ENCODE measurements at regions not wholly inside any gene's neighbourhood (a gene's known extent, or its start where the extent isn't known, plus 50 kb on each side); places are given as distances from the start of the nearest gene placed in this dataset.

DNA sequence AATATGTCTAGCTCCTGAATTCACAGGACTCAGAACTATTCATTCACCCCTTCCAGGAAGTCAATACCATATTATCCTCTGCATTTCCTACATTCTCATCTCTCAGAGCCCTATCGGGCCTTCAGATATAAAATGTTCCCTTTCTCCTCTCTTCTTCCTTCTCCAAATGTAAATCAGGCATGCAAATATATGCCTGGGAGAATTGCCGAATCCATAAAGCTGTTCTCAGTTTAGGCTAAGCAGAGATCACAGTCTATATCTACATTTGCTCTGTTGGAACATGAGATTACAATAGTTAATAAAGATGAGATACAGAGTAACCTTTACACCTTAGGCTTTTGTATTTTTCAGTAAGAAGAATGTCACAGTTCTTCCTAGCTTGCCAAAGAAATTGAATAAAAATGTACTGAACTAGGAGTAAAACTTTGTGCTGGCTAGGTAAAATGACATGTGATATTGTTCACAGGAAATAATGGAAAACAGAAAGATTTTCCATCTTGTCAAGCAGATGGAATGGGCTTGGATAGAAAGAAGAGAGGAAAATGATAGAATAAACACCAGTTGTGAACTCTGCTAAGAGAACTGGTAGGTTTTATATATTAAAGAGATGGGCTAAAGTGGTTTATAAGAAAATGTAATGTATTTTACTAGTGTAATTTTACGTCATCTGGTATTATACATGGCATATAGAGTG is 161.5 kb downstream of the NRIP1 start:
- intact Hi-C loops (cut with micrococcal nuclease), result no loop called here
- 99% methylated on average over 3 of the region's 3 CpGs for WGBS (ENCODE audit: insufficient coverage)
- DNase-seq (no peak), ATAC-seq (no peak)
- Histone ChIP-seq H3K27me3 (ENCODE audit: control insufficient read depth, insufficient read depth, low read length) (no peaks in the 10 kb centered on the region), H3K36me3 (ENCODE audit: control insufficient read depth, insufficient read depth, low read length) (no peaks in the 10 kb centered on the region), H3K9me3 (ENCODE audit: control insufficient read depth, insufficient read depth, low read length) (no peaks in the 10 kb centered on the region), H3K4me3 (ENCODE audit: low read length) (no peak overlapping the region), H3K4me1 (ENCODE audit: control insufficient read depth, insufficient read depth, low read length) (no peaks in the 10 kb centered on the region), H3K27ac (ENCODE audit: low read length) (no peak overlapping the region)
- Mint-ChIP-seq H3K9me3 (no peaks in the 10 kb centered on the region), H3K4me3 (no peak overlapping the region), H3K27ac (no peak overlapping the region), H3K27me3 (ENCODE audit: low read depth in 2 of 2) (no peaks in the 10 kb centered on the region), H3K4me1 (peaks cover 0 to 4% of the 10 kb centered on the region in 2 donors), H3K36me3 (no peaks in the 10 kb centered on the region)
- TF ChIP-seq, protein P1, sequence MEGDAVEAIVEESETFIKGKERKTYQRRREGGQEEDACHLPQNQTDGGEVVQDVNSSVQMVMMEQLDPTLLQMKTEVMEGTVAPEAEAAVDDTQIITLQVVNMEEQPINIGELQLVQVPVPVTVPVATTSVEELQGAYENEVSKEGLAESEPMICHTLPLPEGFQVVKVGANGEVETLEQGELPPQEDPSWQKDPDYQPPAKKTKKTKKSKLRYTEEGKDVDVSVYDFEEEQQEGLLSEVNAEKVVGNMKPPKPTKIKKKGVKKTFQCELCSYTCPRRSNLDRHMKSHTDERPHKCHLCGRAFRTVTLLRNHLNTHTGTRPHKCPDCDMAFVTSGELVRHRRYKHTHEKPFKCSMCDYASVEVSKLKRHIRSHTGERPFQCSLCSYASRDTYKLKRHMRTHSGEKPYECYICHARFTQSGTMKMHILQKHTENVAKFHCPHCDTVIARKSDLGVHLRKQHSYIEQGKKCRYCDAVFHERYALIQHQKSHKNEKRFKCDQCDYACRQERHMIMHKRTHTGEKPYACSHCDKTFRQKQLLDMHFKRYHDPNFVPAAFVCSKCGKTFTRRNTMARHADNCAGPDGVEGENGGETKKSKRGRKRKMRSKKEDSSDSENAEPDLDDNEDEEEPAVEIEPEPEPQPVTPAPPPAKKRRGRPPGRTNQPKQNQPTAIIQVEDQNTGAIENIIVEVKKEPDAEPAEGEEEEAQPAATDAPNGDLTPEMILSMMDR (IDR thresholded peaks at IDR 0.05), result no peak

DNA sequence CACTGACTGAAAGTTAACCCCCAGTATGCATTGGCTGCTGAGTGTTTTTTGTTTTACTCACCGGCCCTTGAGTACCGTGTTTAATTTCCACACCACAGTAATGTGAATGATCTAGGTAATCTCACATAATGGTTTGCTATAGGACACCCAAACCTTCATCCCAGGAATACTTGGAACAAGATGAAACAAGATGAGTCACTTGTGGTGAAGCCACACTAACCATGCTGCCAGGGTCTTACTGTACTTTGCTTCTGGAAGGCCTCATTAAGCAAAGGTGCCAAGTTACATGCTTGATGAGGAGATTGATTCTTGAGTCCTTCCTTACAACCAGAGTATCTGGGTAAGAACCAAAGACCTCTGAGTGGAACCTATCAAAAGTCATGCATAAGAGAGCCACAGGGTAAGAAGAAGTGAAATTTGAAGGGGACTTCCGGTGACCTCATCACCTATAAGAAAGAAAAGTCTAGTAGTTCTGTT is 163.3 kb downstream of the NRIP1 start:
- Histone ChIP-seq H3K4me1 (ENCODE audit: control insufficient read depth, insufficient read depth, low read length) (no peaks in the 10 kb centered on the region), H3K27ac (ENCODE audit: low read length) (no peak overlapping the region), H3K4me3 (ENCODE audit: low read length) (no peak overlapping the region), H3K27me3 (ENCODE audit: control insufficient read depth, insufficient read depth, low read length) (no peaks in the 10 kb centered on the region), H3K9me3 (ENCODE audit: control insufficient read depth, insufficient read depth, low read length) (no peaks in the 10 kb centered on the region), H3K36me3 (ENCODE audit: control insufficient read depth, insufficient read depth, low read length) (no peaks in the 10 kb centered on the region)
- 75% methylated on average over 1 of the region's 3 CpGs for WGBS (ENCODE audit: insufficient coverage)
- no peak for ATAC-seq
- TF ChIP-seq, protein P1 (IDR thresholded peaks at IDR 0.05), result no peak
- no peak overlapping the region for H3K27ac Mint-ChIP-seq
- H3K4me3 Mint-ChIP-seq, result no peak overlapping the region
- H3K9me3 Mint-ChIP-seq, result no peaks in the 10 kb centered on the region
- H3K36me3 Mint-ChIP-seq, result no peaks in the 10 kb centered on the region
- no peaks in the 10 kb centered on the region for H3K27me3 Mint-ChIP-seq (ENCODE audit: low read depth in 2 of 2)
- DNase-seq, result no peak
- peaks cover 0 to 4% of the 10 kb centered on the region in 2 donors for H3K4me1 Mint-ChIP-seq
- intact Hi-C loops (cut with micrococcal nuclease), result no loop called here

DNA sequence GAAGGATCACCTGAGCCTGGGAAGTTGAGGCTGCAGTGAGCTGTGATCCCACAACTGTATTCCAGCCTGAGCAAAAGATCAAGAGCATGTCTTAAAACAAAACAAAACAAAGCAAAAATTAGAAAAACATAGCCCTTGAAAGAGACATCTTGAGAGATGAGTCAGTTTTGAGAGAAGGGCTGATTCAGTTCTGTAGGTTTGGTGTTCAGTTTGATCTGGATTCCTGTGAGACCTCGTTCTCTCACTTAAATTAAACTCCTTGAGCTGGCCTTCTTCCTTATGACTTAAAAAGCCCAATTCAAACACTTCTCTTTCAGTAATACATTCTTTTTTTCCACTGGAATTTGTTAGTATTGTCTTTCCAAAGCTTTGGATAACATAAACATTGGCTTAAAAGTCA is 164.2 kb downstream of the NRIP1 start:
- Histone ChIP-seq H3K4me1 (ENCODE audit: control insufficient read depth, insufficient read depth, low read length) (no peaks in the 10 kb centered on the region), H3K36me3 (ENCODE audit: control insufficient read depth, insufficient read depth, low read length) (no peaks in the 10 kb centered on the region), H3K4me3 (ENCODE audit: low read length) (no peak overlapping the region), H3K27ac (ENCODE audit: low read length) (no peak overlapping the region), H3K27me3 (ENCODE audit: control insufficient read depth, insufficient read depth, low read length) (no peaks in the 10 kb centered on the region), H3K9me3 (ENCODE audit: control insufficient read depth, insufficient read depth, low read length) (no peaks in the 10 kb centered on the region)
- no peak for ATAC-seq
- Mint-ChIP-seq H3K27ac (no peak overlapping the region), H3K27me3 (ENCODE audit: low read depth in 2 of 2) (no peaks in the 10 kb centered on the region), H3K36me3 (no peaks in the 10 kb centered on the region), H3K4me3 (no peak overlapping the region), H3K9me3 (no peaks in the 10 kb centered on the region), H3K4me1 (peaks cover 0 to 4% of the 10 kb centered on the region in 2 donors)
- TF ChIP-seq, protein P1 (IDR thresholded peaks at IDR 0.05), result no peak
- WGBS (ENCODE audit: insufficient coverage), result no CpG with 5 or more reads among the region's 1 CpG
- intact Hi-C loops (cut with micrococcal nuclease), result no loop called here
- DNase-seq, result no peak

- Histone ChIP-seq H3K36me3 (ENCODE audit: control insufficient read depth, insufficient read depth, low read length) (no peaks in the 10 kb centered on the region), H3K9me3 (ENCODE audit: control insufficient read depth, insufficient read depth, low read length) (no peaks in the 10 kb centered on the region), H3K27ac (ENCODE audit: low read length) (no peak overlapping the region), H3K4me3 (ENCODE audit: low read length) (no peak overlapping the region), H3K27me3 (ENCODE audit: control insufficient read depth, insufficient read depth, low read length) (no peaks in the 10 kb centered on the region), H3K4me1 (ENCODE audit: control insufficient read depth, insufficient read depth, low read length) (no peaks in the 10 kb centered on the region)
- Mint-ChIP-seq H3K27ac (no peak overlapping the region), H3K9me3 (no peaks in the 10 kb centered on the region), H3K36me3 (no peaks in the 10 kb centered on the region), H3K4me3 (no peak overlapping the region), H3K27me3 (ENCODE audit: low read depth in 2 of 2) (no peaks in the 10 kb centered on the region), H3K4me1 (peaks cover 0 to 4% of the 10 kb centered on the region in 2 donors)
- intact Hi-C loops (cut with micrococcal nuclease), result no loop called here
- TF ChIP-seq, protein P1 (IDR thresholded peaks at IDR 0.05), result no peak
- ATAC-seq (no peak), DNase-seq (no peak)
These were observed 164.7 kb downstream of the NRIP1 start for GRCh38 chr21:14900058-14900457.
